AG08395 (cell line): ENCODE measurements at regions not wholly inside any gene's neighbourhood (a gene's known extent, or its start where the extent isn't known, plus 50 kb on each side); places are given as distances from the start of the nearest gene placed in this dataset.
"Not testable (repeated sequence)": the region's sequence is repeated elsewhere in the genome, so short reads cannot be mapped to it uniquely, and the experiment has no call there.

ENCODE experiments used
- DNase-seq: peaks from one replicate; pipeline ENCODE4 v3.0.0; 2012; ENCODE audit warnings: mixed read lengths, low spot score

DNA sequence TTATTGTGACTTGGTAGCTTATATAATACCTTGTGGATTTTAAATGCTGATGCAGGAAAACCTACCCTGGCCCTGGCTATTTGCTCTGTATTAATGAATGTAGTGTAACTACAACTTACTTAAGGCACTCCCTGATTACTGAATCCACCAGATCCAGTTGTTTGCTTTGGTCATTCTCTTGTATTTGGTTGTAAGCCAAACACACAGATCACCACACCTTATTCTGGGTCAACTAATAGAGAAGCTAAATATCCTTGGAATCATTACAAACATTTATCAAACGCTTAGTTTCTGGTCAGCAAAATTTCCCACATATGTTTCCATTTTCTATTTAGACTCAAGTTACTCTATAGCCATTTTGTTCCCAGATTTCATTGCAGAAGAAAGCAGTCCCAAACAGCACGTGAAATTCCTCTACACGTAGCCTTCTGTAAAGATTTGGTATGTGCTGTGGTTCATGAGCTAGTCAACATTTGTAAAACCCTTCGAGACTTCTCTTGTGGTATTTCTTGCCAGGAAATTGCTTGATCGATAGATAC is 322.6 kb downstream of the MEX3B start:
- no peak for DNase-seq

DNA sequence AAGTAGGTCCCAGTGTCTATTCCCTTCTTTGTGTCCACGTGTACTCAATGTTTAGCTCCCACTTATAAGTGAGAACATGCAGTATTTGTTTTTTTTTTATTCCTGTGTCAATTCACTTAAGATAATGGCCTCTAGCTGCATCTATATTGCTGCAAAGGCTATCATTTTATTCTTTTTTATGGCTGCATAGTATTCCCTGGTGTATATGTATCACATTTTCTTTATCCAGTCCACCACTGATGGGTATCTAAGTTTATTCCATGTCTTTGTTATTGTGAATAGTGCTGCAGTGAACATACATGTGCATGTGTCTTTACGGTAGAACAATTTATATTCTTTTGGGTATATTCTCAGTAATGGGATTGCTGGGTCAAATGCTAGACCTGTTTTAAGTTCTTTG is 329.4 kb downstream of the MEX3B start:
- not testable (repeated sequence) for DNase-seq

DNA sequence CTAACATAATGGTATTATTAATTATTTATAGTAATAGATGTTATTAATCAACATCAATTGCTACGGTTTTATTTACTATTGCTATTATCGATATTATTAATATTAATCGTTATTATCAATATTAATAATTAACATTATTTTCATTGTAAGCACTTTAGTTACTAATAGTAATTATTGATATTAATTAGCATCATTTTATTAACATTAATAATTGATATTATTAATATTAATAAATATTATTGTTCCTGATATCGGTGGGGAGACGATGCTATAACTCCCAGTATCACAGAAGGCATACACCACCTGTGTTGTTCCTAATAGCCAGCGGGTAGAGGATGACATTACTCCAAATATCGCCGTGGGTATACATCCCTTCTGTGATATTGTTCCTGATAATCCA is 335.5 kb downstream of the MEX3B start:
- no peak for DNase-seq

DNA sequence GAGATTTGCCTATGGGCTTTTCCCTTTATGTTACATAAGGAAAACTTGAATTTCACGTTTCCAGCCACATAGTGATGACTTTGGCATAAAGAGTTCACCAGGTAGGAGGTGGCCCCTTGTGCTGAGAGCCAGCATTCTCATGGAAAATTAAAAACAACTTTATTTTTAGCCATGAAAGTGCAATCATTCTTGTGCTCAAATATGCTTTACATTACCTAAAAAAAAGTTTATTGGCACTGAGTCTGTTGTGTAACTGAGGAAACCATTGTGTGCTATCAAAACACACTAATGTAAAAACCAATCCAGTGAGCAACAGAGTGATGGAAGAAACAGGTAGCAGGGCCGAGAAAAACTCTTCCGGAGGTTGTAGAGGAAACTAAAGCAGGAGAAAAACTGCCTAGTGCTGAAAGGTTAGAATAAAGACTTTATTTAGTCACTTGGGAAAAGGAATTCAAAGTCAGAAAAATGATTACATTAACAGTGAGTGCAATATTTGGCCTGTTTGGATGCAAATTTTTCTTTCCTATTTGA is 332.9 kb upstream of the TMC3 start:
- not testable (repeated sequence) for DNase-seq

DNA sequence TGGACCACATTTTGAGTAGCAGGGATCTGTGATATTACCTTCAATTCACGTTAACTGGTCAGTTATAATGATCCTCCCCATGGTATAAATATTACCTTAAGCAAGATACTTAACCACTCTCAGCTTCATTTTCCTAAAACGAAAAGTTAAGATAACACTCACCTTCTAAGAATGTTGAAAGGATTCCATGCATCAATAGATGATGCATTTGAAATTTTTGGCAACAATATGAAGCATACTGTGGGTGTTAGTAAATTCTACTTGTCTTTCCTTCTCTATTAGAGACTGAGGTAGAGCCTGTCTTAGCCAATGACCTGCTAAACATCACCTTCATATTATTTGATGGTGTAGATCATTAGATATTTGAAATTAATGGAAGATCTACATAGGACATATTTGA is 331.7 kb upstream of the TMC3 start:
- DNase-seq, result not testable (repeated sequence)

DNA sequence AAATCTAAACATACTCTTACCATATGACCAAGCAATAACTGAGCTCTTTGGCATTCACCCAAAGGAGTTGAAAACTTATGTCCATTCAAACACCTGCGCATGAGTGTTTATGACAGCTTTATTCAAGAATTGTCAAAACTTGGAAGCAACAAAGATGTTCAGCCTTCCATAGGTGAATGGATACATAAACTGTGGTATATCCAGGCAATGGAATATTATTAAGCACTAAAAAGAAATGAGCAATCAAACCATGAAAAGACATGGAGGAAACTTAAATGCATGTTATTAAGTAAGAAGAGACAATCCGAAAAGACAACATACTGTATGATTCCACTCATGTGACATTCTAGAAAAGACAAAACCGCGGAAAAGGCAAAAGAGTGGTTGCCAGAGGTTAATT is 312.0 kb upstream of the TMC3 start:
- DNase-seq, result no peak

DNA sequence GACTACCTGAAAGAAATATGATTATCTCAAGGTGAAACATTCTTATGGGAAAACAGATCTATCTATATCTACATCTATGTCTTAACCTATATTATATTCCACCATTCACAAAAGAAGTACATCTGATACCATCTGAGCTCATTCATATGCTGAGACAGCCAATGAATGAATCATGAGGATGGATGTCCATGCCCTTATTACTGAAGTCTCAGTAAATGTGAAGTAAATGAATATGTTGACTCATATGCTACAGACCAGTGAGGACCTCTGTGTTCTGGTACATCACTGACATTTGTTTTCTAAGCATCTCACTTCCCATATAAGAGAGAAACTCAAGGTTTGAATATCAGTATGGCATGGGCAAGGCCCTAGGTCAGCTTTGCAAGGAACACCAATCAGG is 311.2 kb upstream of the TMC3 start:
- DNase-seq, result no peak

DNA sequence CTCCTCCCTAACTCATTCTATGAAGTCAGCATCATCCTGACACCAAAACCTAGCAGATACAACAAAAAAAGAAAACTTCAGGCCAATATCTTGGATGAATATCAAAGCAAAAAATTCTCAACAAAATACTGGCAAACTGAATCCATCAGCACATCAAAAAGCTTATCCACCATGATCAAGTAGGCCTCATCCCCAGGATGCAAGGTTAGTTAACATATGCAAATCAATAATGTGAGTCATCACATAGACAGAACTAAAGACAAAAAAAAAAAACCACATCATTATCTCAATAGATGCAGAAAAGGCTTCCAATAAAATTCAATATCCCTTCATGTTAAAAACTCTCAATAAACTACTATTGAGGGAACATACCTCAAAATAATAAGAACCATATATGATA is 306.8 kb upstream of the TMC3 start:
- DNase-seq, result no peak

DNA sequence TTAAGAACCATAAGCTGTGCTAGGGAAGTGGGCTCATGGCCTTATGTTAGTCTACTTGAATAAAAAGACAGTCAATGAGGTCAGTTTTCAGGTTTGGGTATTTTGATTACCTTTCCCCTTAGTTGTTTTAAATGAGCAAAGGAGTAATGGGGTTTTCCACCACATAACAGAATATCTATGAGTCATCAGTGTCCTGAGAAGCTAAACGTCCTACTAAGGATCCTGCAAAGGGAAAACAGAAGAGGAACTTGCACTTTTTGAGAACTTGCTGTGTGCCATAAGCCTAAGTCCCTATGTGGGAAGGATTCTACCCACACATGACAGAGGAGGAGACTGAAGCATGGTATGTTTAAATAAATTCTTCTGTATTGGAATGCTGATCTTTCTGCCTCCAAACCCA is 292.8 kb upstream of the TMC3 start:
- DNase-seq, result no peak

DNA sequence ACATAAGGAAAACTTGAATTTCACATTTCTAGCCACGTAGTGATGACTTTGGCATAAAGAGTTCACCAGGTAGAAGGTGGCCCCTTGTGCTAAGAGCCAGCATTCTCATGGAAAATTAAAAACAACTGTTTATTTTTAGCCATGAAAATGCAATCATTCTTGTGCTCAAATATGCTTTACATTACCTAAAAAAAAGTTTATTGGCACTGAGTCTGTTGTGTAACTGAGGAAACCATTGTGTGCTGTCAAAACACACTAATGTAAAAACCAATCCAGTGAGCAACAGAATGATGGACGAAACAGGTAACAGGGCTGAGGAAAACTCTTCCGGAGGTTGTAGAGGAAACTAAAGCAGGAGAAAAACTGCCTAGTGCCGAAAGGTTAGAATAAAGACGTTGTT is 287.0 kb upstream of the TMC3 start:
- no peak for DNase-seq

DNA sequence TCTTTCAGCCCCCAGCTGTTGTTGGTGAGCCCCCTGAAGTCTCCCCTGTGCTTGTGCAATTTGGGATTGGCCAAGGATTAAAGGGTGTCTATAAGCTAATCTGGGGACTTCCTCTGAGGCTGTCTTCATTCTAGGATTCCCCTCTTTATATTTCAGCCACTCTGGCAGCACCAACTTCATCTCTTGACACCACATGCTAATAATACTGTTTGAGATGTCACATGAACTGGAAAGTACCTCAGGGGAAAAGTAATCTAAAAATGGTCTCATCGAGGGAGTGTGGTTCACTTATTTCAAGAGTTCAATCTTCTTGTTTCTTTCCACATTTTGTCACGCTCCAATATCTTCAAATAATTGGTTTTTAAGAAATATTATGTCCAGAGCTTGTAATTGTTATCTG is 279.2 kb upstream of the TMC3 start:
- DNase-seq, result no peak

DNA sequence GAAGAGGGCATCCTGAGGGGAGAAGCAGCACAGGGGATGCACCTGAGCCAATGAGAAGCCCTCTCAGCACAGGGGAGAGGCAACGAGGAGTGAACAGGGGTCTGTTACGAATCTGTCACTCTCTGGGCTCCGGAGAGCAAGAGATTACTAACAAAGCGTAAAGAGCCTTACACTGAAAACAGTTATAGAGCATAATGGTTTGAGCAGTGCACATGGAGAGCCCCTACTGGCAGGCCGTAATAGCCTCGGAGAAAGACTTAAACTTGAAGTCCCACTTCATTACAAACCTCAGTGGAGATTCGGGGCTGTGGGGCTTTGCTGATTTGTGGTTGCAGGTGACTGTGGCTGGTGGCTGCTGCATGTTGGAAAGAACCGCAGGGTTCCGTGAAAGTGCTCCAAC is 271.5 kb upstream of the TMC3 start:
- no peak for DNase-seq

DNA sequence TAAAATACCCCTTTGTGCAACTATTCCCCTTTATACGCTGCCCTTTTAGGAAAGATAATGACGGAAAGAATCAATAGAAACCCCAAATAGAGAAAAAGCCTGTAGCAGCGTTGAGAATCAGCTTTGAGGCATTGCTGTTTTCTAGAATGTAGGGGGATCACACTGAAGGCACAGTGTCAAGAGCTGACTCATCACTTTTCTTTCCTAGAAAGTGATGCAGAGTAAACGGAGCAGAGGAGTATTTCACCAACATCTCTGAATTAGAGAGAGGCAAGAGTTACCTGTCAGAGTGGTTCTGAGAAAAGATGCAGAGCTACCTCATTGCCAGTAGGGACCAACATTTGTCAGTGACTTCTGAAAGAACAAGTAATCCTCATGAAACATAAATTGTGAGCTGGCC is 269.8 kb upstream of the TMC3 start:
- no peak for DNase-seq

DNA sequence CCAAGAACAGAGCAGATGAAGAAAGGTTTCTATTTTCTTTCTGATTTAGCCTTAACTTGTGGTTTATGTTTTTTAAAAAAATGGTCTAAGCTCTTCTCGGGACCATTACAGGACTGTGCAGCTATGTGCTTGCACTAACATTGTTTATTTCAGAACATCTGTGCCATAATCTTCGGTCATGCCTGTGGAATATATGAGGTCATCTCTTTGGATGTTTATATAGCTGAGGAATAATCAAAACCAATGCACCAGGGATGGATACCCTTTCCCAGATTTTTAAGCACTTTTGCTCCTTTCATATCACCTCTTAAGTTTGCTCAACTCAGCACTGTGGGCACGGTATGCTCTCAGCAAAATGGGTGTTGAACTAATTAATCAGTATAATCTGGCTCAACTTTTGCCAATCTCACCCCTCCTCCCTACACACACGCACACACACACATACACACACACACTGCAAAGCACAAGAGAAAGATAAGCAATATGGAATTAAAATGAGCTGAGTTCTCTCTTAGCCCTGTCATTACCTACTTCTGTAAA is 268.5 kb upstream of the TMC3 start:
- DNase-seq, result no peak

DNA sequence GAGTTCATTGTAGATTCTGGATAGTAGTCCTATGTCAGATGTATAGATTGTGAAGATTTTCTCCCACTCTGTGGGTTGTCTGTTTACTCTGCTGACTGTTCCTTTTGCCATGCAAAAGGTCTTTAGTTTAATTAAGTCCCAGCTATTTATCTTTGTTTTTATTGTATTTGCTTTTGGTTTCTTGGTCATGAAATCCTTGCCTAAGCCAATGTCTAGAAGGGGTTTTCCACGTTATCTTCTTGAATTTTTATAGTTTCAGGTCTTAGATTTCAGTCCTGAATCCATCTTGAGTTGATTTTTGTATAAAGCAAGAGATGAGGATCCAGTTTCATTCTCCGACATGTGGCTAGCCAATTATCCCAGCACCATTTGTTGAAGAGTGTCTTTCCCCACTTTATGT is 262.1 kb upstream of the TMC3 start:
- not testable (repeated sequence) for DNase-seq

DNA sequence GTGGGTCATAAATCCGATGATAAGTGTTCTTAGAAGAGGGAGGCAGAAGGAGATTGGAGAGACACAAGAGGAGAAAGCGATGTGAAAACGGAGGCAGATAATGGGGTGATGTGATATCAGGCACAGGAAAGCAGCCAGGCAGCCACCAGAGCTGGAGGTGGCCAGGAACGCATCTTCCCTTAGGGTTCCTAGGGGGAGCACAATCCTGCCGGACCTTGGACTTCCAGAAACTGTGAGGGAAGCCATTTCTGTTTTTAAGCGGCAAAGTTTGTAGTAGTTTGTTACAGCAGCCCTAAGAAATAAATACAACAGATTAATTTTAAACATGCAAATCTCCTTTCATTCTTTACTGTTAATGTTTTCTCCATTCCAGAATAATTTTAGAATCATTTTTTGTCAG is 259.9 kb upstream of the TMC3 start:
- DNase-seq, result no peak

DNA sequence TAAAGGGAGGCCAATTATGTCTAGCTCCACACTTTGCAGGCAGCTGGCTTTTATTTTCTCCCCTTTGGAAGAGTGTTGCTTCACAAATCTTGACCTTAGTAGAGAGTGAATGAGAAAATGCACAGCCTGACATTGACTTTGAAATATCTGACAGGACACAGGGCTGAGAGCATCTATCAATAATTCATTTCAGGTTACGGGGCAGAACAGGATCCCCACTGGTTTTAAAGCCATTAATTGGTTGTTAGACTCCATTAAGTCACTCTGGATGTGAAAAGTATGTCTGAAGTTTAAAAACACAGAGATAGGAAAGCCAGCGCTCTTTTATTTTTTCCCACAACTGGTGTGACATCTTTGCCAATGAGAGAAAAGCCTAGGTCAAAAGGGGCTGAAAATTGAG is 251.9 kb upstream of the TMC3 start:
- no peak for DNase-seq

DNA sequence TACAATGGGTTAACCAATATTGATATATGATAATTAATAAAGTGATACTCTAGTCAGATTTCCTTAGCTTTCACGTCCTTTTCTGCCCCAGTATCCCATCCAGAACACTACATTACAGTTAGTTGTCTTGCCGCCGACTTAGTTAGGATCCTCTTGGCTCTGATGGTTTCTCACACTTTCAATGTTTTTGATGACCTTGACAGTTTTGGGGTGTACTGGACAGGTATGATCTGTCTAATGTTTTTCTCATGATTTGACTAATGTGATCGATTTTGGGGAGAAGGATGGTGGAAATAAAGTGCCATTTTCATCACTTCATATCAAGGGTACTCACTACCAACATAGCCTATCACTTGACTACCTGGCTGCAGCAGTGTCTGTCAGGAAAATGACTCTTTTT is 245.0 kb upstream of the TMC3 start:
- no peak for DNase-seq

DNA sequence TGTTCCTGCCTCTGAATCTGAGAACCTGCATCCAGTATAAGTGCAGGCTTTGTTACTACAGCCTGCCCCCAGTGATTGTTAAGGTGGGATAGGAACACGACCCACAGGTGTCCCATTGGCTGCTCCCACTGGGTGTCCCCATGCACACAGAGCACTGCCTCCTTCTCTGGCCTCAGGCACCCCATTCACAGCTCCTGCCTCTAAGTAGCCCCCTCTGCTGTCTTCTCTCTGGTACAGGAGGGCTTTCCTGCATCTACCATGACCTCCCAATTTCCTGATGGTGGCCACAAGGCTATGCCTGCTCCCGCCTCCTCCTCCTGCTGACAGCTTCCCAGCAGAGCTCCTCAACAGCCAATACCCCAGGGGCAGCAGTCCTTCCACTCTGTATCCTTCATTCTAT is 238.6 kb upstream of the TMC3 start:
- no peak for DNase-seq

DNA sequence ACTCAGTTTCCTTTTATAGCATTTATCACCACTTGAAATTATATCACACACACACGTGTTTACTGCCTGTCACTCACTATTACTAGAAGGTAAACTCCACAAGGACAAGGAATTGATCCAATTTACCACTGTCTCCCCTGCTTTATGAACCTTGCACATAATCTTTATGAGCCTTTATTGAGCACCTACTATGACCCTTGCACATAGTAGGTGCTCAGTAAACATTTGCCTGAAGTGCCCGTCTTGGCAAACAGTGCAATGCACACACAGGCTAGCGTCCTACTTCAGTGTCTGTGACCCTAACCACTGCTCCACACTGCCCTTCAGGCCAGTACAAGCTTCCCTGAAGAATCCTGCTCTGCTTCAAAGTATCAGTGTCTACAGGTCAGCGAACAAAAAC is 237.7 kb upstream of the TMC3 start:
- no peak for DNase-seq

DNA sequence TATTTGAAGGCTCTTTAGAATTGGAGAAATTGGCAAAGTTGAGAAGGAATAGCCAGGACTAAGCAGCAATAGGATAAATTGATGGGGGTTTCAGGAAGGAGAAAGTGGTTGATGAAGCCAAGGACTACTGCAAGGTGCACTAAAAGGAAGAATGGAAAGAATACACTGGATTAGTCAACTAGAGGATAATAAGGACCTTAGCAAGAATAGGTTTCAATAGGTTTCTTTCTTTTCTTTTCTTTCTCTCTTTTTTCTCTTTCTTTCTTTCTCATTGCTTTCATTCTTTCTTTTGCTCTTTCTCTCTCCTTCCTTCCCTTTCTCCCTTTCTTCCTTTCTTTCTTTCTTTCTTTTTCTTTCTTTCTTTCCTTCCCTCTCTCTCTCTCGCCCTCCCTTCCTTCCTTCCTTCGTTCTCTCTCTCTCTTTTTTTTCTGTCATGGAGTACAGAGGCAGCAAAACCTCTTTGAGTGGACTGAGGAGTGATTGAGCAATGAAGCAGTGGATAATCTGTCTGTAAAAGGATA is 234.4 kb upstream of the TMC3 start:
- DNase-seq, result no peak

DNA sequence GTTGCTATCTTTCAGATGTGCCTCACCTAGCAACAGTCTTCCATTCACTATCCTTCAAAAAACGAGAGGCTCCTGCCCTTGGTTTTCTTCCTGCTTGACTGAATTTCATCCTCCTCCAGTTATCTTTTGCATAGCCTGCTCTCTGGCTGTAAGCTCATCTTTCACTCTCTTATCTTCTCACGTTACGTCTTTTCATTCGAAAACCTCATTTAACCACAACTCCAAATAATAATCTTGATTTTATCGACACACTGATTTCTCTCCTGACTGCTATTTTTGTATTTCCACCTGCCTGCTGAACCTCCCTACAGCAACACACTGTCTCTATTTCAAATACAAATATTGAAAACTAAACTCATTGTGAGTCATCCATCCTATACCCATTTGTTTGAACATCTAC is 230.7 kb upstream of the TMC3 start:
- no peak for DNase-seq

DNA sequence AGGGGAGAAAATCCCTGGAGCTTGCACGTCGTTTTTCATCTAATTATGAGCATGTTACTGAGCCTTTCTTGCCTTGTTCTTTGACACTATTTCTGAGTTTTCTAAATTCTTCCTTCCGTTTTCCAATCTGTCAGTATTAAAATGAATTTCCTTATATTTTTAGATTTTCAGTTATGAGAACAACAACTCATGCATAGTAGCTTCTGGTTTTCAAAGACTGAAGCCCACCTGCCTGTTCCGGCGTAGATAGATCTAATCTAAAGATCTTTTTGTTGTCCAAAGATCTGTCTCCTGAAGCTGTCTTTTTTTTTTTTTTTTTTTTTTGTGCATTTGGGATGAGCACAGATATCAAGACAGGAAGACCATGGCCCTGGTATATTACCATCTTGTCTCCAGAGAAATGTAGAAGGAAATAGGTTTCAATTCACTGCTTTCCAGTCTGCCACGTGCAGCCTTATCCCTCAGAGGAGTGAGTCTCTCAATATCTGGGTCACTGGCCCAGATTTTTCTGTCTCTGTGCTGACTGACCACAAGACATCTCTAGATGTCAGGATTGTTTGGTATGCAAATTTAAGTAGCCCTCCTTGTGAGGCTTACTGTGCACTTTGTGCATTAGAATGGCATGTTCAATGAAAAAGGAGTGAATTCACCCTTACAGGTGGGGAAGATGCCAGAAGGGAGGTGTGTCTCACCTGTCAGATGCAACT is 222.3 kb upstream of the TMC3 start:
- no peak for DNase-seq

DNA sequence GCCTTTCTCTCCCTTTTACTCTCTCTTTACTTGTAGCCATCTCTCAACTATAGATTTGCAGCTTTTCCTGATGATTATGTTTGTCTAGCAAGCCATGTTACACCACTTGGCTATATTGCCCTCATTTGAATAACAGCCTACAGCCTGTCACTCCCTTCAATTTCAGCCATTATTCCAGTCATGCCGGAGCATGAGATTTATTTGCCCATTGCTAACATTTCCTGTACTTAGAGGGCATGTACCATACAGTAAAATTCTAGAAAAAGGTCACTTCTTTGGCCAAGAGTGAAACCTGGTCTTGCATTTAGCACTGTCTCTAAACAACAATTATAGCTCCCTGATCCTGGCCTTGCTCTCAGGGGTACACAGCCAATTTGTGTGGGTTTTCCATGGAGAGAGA is 221.7 kb upstream of the TMC3 start:
- no peak for DNase-seq
